ENCODE measurements at regions not wholly inside any gene's neighbourhood (a gene's known extent, or its start where the extent isn't known, plus 50 kb on each side); places are given as distances from the start of the nearest gene placed in this dataset.
A peak's percentile ranks its signal among the peaks of the same experiment; 100 is the strongest.
"Not testable (repeated sequence)": the region's sequence is repeated elsewhere in the genome, so short reads cannot be mapped to it uniquely, and the experiment has no call there.

GRCh38 chr18:42364766-42365165 is 409.7 kb downstream of the PIK3C3 start:
- DNase-seq, result no peak
- Histone ChIP-seq H3K27ac (no peak overlapping the region), H3K9me3 (peaks cover 0 to 4% (median 0%) of the 10 kb centered on the region in 11 donors), H3K27me3 (no peaks in the 10 kb centered on the region), H3K36me3 (no peaks in the 10 kb centered on the region), H3K4me1 (no peaks in the 10 kb centered on the region), H3K4me3 (no peak overlapping the region)
- TF ChIP-seq CTCF (IDR thresholded peaks at IDR 0.05), result no peak
- WGBS, 2 donors, result 54 to 60% methylated on average over 1 of the region's 1 CpG
- intact Hi-C loops (cut with DNase I), result no loop called here
- ATAC-seq, result no peak

GRCh38 chr18:42365591-42365990 is 410.6 kb downstream of the PIK3C3 start:
- no peak overlapping the region for H3K4me3 ChIP-seq
- intact Hi-C loops (cut with DNase I), result no loop called here
- peak in 1 of 8 donors; percentile 41 for ATAC-seq
- no peak for TF ChIP-seq CTCF (IDR thresholded peaks at IDR 0.05)
- peaks cover 0 to 4% (median 0%) of the 10 kb centered on the region in 11 donors for H3K9me3 ChIP-seq
- H3K27ac ChIP-seq, result no peak overlapping the region
- H3K27me3 ChIP-seq, result no peaks in the 10 kb centered on the region
- WGBS, 2 donors, result 31 to 50% methylated on average over 1 of the region's 1 CpG
- no peaks in the 10 kb centered on the region for H3K4me1 ChIP-seq
- DNase-seq, result no peak
- no peaks in the 10 kb centered on the region for H3K36me3 ChIP-seq

GRCh38 chr18:42373584-42373983 is 418.6 kb downstream of the PIK3C3 start:
- ATAC-seq (no peak), DNase-seq (no peak)
- Histone ChIP-seq H3K4me3 (no peak overlapping the region), H3K9me3 (peaks cover 0 to 3% (median 0%) of the 10 kb centered on the region in 11 donors), H3K27me3 (no peaks in the 10 kb centered on the region), H3K4me1 (no peaks in the 10 kb centered on the region), H3K27ac (no peak overlapping the region), H3K36me3 (no peaks in the 10 kb centered on the region)
- intact Hi-C loops (cut with DNase I), result no loop called here
- WGBS, 2 donors, result 86 to 90% methylated on average over 1 of the region's 1 CpG
- no peak for TF ChIP-seq CTCF (IDR thresholded peaks at IDR 0.05)

GRCh38 chr18:42374961-42375360 is 419.9 kb downstream of the PIK3C3 start:
- TF ChIP-seq CTCF (IDR thresholded peaks at IDR 0.05), result no peak
- ATAC-seq (no peak), DNase-seq (no peak)
- no peaks in the 10 kb centered on the region for H3K4me1 ChIP-seq
- intact Hi-C loops (cut with DNase I), result no loop called here
- no peaks in the 10 kb centered on the region for H3K36me3 ChIP-seq
- H3K27ac ChIP-seq, result no peak overlapping the region
- H3K4me3 ChIP-seq, result no peak overlapping the region
- H3K27me3 ChIP-seq, result no peaks in the 10 kb centered on the region
- H3K9me3 ChIP-seq, result peaks cover 0 to 3% (median 0%) of the 10 kb centered on the region in 11 donors

- H3K4me1 ChIP-seq; DNase-seq; H3K27ac ChIP-seq; H3K36me3 ChIP-seq; H3K9me3 ChIP-seq; H3K27me3 ChIP-seq; intact Hi-C loops (cut with DNase I); H3K4me3 ChIP-seq; ATAC-seq: not testable (repeated sequence)
- WGBS, 2 donors, result 58 to 80% methylated on average over 1 of the region's 1 CpG
Measured at GRCh38 chr18:42378854-42379253, 423.8 kb downstream of the PIK3C3 start.

GRCh38 chr18:42381236-42381635 is 426.2 kb downstream of the PIK3C3 start:
- ATAC-seq; H3K4me1 ChIP-seq; DNase-seq; H3K4me3 ChIP-seq; H3K9me3 ChIP-seq; H3K27ac ChIP-seq; H3K36me3 ChIP-seq; H3K27me3 ChIP-seq; intact Hi-C loops (cut with DNase I): not testable (repeated sequence)
- 88 to 91% methylated on average over 8 of the region's 8 CpGs for WGBS, 2 donors

All from heart right ventricle (tissue), 16 donors.